Fibroblast of peridontal ligament (primary cell): ENCODE measurements at regions not wholly inside any gene's neighbourhood (a gene's known extent, or its start where the extent isn't known, plus 50 kb on each side); places are given as distances from the start of the nearest gene placed in this dataset.

ENCODE experiments used
- DNase-seq: peaks from one replicate; pipeline ENCODE4 v3.0.0-alpha.2; 2010; ENCODE audit errors: extremely low read depth

DNA sequence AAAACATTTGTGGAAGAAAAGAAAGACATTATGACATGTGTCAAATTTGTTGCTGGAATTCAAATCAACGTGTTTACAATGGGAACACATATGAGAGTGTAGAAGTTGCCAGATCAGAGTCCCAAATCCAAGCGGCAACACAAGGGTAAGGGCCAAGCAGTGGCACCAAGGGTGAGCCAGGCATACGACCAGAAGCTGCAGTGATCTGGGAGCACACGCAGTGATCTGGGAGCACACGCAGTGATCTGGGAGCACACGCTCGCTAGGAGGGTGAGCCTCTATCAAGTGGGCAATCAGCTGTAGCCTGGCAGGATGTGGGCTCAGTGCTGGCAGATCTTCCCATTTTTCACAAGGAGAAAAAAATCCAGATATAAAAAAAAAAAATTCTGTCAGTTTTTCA lies 148.2 kb downstream of the TLE3 start:
- DNase-seq = no peak

DNA sequence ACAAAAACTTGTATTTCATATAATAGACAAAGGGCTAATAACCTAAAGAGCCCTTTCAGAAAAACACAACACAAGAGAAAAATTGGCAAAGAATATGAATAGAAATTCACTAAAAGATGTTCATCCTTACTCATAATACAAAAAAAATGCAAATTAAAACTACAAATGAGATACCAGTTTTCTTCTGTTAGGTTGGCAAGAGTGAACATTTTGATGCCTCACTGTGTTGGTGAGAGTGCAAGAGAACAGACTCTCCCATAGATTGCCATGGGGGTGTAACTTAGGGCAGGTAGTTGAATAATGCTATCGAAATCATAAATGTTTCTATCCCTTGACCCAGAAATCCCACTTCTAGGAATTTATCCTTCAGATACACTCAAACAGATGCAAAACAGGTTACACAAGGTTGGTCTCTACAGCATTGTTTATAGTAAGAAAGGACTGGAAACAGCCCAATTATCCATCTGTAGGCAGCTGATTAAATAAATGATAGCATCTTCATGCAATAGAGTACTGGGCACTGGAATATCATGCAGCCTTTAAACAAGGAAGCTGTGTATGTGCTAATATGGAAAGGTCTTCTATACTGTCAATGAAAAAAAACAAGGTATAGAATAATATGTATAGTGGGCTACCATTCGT lies 146.3 kb downstream of the TLE3 start:
- DNase-seq = no peak

DNA sequence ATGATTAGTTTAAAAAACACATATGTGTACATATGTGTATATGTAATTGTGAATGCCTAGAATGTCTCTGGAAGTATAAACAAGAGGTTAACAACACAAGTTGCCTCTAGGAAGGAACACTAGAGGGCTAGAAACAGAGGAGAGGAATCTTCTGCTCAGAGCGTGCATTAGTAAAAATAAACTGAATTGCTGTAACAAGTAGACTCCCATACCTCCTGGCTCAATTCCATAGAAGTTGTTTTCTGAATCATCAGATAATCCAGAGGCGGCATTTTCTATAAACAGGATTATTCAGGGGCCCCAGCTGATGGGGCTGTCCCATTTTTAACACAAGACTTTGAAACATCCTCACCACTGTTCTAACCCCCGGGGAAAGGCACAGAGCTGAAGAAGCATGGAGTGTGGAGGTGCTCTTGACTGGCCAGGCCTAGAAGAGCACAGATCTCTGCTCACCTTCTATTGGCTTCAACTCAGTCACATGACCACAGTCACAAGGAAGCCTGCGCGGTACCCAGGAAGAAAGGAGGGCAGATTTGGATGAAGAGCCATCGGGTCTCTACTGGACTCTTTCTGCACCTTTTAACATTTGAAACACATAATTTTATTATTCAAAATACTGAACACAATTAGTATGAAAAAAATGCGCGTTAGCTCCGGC lies 145.7 kb downstream of the TLE3 start:
- no peak for DNase-seq

DNA sequence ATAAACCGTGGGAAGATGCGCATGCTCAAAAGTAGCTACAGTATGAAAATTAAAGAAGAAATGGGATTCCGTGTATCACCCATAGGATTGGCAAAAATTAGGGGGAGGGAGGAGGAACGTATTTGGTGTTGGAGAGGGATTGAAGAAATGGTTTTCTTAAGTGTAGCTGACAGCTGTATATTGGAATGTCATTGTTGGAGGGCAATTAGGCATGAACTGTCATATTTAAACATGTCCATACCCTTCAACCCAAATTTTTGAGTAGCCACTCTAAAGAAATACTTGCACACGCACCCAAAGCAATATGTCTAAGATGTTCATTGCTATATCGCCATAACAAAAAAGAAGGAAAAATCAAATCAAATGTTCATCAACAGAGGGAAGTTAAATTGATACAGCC lies 144.7 kb downstream of the TLE3 start:
- DNase-seq = no peak

DNA sequence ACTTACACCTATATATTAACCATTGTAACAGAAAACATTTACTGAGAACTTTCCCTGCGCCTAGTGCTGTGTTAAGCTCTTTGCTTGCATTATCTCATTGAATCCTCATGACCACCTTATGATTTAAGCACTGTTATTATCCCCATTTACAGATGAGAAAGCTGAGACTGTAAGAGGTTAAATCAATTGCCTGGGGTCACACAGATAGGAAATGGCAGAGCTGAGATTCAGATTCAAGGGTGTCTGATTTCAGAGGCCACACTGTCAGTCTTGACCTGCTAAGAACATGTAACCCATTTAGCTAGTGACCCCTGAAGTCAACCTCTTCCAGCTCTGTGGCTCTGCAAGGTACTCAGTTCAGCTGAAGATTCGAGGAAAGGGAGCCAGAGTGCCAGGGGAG lies 143.9 kb downstream of the TLE3 start:
- no peak for DNase-seq

DNA sequence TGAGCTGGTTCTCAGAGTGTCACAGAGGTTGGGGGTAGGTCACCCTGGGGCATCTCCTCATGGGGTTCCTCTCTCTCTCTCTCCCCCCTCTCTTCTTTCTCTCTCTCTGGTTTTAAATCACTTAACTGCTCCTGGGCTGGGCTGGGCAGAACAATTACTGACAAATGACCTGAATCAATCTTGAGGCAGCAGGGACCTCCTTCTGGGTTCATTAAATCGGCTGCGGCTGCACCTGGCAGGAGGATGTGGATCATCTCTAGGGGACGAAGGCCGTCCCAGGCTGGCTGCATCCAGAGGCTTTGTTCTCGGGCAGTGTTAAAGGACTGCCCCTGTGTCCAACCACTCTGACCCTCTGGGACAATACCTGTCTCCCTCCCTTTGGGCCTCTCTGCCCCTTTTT lies 143.1 kb downstream of the TLE3 start:
- no peak for DNase-seq

DNA sequence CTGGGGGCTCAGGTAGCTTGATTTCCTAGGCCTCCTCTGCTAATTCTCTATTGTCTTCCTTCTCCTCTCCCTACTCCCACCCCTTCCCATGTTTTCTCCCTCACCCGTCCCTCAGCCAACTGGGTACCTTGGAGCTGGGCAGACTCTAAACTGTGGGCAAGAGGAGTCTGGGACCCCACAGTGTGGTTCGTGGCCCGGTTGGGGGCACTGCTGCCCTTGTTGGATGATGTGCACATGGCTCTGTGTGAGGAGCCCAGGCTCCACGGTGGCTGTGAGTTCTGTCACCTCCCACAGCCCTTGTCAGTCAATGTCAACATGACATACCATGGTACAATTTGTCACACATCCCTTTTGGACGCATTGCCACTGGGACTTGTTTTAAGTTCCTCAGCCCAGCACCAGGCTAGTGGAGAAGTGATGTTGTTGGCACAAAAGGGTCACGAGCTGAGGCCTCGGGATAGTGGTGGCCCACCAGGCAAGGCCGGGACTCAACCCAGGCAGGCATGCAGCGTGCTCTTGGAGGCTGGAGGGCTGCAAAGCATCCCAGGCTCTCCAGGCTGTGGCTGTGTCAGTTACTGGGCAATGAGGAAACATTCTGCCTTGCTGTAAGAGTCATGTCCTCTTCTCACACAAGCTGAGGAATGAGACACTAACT lies 142.3 kb downstream of the TLE3 start:
- DNase-seq = no peak

DNA sequence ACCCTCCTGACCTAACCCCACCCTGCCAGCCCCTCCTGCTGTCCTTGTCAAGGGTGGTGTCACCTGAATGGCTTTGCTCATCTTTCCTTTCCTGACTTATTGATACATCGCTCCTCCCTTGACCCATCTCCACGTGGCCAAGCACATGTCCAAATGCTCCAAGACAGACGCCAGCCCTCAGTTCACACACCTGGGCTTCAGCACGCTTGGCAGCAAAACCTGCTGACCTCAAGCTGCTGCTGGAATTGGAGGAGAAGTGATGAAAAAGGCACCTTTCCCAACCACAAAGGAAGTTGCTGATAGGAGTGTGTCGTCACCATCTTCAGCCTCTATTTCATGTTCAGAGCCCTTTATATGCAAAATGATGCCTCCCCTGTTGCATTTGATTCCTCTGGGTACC lies 141.3 kb downstream of the TLE3 start:
- DNase-seq = no peak

DNA sequence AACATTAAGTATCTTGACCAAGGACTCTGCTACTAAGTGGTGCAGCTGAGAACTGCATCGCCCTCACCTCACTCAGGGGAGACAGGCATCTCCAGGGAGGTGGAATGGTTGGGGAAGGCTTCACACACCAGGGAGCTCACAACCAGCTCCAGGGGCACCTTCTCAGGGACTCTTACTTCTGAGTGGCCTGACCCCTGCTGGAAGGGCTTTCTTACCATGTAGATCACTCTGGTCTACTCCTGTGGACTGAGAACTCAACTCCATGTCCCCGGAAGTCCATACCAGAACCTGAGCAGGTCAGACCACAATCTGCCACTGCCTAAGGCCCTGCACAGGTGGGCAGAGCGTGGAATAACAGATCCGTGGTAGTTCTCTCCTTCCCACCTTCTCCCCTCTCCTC lies 140.5 kb downstream of the TLE3 start:
- DNase-seq = no peak

- no peak for DNase-seq
Measured at GRCh38 chr15:69958496-69959084, 139.1 kb downstream of the TLE3 start.

DNA sequence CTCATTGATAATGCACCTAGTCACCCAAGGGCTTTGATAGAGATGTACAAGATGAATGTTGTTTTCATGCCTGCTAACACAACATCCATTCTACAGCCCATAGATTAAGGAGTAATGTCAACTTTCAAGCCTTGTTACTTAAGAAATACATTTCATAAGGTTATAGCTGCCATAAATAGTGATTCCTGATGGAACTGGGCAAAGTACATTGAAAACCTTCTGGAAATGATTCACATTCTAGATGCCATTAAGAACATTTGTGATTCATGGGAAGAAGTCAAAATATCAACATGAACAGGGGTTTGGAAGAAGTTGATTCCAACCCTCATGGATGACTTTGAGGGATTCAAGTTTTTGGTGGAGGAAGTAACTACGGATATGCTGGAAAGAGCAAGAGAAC lies 135.2 kb downstream of the TLE3 start:
- no peak for DNase-seq

GRCh38 chr15:69963385-69963784 lies 134.3 kb downstream of the TLE3 start:
- no peak for DNase-seq

DNA sequence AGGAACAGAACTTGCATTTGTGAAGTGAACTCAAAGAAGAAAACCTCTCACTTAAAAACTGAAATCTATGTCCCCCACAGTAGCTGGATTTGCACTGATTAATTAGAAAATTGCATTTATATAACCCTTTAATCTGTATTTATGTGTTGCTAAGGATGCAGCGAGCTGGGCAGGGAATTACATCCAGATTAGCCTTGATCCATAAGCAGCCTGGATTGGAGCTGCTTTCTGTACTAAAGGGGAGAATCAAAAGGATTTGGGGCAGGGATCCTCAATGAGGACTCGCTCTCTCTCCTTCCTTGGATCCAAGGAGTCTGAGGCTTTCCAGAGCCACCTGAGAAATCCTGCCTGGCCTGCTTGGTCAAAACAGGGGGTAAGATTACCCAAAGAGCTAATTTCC lies 125.9 kb downstream of the TLE3 start:
- no peak for DNase-seq

DNA sequence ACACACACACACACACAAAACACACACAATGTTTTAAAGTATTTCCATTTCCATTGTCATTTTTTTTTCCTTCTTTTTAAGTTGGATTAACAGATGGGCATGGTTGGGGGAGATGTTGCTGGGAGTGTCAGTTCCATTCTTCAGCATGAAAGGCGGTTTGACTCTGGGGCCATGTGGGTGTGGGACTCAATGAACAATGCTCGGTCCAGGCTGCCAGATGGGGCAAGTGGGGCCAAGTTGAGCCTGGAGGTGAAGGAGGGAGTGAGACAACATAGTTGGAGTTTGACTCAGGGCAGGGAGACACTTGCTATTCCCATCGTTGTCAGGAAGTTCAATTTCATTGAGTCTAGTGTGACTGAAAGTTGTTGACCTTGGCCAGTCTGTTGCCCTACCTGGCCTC lies 125.3 kb downstream of the TLE3 start:
- no peak for DNase-seq

DNA sequence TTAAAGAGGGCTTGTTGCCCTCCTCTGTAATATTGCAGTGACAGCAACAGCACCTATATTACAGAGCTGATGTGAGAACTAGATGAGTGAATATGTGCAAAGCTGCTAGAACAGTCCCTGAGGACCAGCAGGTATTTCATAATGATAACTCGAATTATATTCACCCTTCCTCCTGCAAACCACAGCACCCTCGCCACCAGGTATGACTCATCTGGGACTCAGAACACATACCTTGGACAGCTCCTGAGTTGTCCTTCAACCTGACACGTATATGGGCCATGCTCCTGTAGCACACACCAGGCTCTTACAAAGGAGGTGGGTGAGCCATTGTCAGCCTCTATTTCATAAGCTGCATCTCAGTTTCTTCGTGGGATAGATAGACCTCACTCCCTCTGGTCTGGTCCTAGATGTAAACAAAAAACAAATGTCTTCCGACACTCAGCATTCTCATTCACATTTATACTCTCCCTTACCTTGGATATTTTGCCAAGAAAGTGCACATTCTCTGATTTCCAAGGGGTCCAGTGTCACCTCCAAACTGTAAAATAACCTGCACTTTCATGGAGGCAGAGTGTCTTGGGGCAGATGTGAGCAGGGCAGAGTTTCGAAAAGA lies 124.5 kb downstream of the TLE3 start:
- DNase-seq = peak; percentile 6

- no peak for DNase-seq
Measured at GRCh38 chr15:69973880-69974279, 123.8 kb downstream of the TLE3 start.

GRCh38 chr15:69974321-69974720 lies 123.4 kb downstream of the TLE3 start:
- DNase-seq = no peak

DNA sequence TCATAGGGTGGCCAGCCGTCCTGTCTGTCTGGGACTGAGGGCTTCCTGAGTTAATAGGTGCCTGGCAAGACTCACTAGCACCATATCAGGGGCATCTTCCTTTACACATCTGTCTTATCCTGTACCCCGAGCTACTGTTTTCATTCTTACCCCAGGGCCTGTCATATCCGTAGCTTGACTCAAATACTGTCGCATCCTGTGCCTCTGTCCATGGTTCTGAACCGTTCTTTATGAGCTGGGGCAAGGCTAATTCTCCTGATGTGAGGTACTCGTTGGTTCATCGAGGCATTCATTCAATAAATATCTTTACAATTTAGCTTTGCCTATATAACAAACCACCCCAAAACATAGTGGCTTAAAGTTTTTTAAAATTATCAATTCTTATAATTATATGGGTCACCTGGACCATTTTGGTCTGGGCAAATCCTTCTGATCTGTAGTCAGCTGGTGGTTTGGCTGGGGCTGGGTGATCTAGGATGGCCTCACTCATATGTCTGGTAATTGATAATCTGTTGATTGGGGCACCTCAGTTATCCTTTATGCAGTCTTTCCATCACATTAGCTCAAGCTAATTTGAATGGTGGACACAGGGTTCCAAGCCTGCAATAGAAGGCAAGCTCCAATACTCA lies 121.2 kb downstream of the TLE3 start:
- peak; percentile 49 for DNase-seq

- DNase-seq = no peak
Measured at GRCh38 chr15:69978603-69979002, 119.1 kb downstream of the TLE3 start.

GRCh38 chr15:69979262-69979661 lies 118.5 kb downstream of the TLE3 start:
- DNase-seq = no peak

- no peak for DNase-seq
Measured at GRCh38 chr15:69979783-69980182, 117.9 kb downstream of the TLE3 start.
